Mucosa of descending colon (tissue), 3 donors: ENCODE measurements at regions not wholly inside any gene's neighbourhood (a gene's known extent, or its start where the extent isn't known, plus 50 kb on each side); places are given as distances from the start of the nearest gene placed in this dataset.

Experiments used
- ATAC-seq: fragments of 200-7000 bp; cut with Tn5 transposase; one replicate; pipeline ENCODE4 v1.9.1; 2020; ENCODE audit warnings: mild to moderate bottlenecking, moderate library complexity
- DNase-seq, 3 donors: peaks; one replicate each; pipeline ENCODE4 v3.0.0-alpha.2; 2020
- H3K36me3 ChIP-seq: fragments of 200-600 bp; one replicate; pipeline ENCODE4 v1.8.0; 2021; ENCODE audit warnings: low read depth, mild to moderate bottlenecking
- H3K4me1 ChIP-seq: fragments of 200-600 bp; one replicate; pipeline ENCODE4 v1.8.0; 2021; ENCODE audit warnings: low read depth, mild to moderate bottlenecking
- H3K4me3 ChIP-seq: fragments of 200-600 bp; one replicate; pipeline ENCODE4 v1.8.0; 2021; ENCODE audit warnings: mild to moderate bottlenecking
- H3K9me3 ChIP-seq: fragments of 200-600 bp; one replicate; pipeline ENCODE4 v1.8.0; 2021; ENCODE audit warnings: mild to moderate bottlenecking
- CTCF ChIP-seq: fragments of 200-600 bp; IDR thresholded peaks from one replicate; pipeline ENCODE4 v1.8.0; 2022; ENCODE audit warnings: antibody characterized with exemption, mild to moderate bottlenecking
- intact Hi-C, 2 donors: fragments of 100-400 bp; cut with DNase I in 1 of 2; cut with micrococcal nuclease in 1 of 2; formaldehyde crosslinking; loops; one replicate each; pipeline versions ENCODE4 v1.11.0 to v1.11.1; 2022; cut with DNase I, micrococcal nuclease
- donor health status: DM: no; HTN: no; CAD: no; lungs with moderate emphysema.
- donor health status: DM: no; HTN: no; CAD: no.
- donor health status: DM: no; HTN: yes; CAD: no.

DNA sequence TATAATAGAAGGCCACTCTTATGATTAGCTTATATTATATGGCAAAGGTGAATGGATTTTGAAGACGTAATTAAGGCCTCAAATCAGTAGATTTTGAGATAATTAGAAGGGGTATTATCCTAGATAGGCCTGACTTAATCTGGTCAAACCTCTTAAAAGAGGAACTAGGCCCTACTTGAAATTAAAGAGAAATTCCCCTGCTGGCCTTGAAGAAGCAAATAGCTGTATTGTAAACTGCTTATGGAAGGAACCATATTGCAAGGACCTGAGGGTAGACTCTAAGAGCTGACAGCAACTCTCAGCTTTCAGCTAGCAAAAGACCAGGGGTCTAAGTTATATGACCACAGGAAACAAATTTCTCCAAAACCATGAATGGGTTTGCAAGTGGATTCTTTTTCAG lies 219.0 kb upstream of the ONECUT1 start:
- H3K4me3 ChIP-seq = no peak overlapping the region
- DNase-seq = no peak
- ATAC-seq = no peak
- no peaks in the 10 kb centered on the region for H3K9me3 ChIP-seq
- intact Hi-C loops = no loop called here
- no peak for TF ChIP-seq CTCF
- no peaks in the 10 kb centered on the region for H3K36me3 ChIP-seq
- no peaks in the 10 kb centered on the region for H3K4me1 ChIP-seq

GRCh38 chr15:53000409-53000808 lies 210.3 kb upstream of the ONECUT1 start:
- Histone ChIP-seq H3K4me1 (no peaks in the 10 kb centered on the region), H3K4me3 (no peak overlapping the region), H3K36me3 (no peaks in the 10 kb centered on the region), H3K9me3 (no peaks in the 10 kb centered on the region)
- ATAC-seq (no peak), DNase-seq (no peak)
- intact Hi-C loops = no loop called here
- no peak for TF ChIP-seq CTCF

- ATAC-seq (no peak), DNase-seq (no peak)
- Histone ChIP-seq H3K9me3 (peaks cover 2% of the 10 kb centered on the region), H3K4me1 (no peaks in the 10 kb centered on the region), H3K4me3 (no peak overlapping the region), H3K36me3 (no peaks in the 10 kb centered on the region)
- intact Hi-C loops = no loop called here
- TF ChIP-seq CTCF = no peak
Measured at GRCh38 chr15:52997123-52997522, 207.0 kb upstream of the ONECUT1 start.

GRCh38 chr15:52994290-52994689 lies 204.2 kb upstream of the ONECUT1 start:
- Histone ChIP-seq H3K4me1 (no peaks in the 10 kb centered on the region), H3K36me3 (no peaks in the 10 kb centered on the region), H3K9me3 (peaks cover 2% of the 10 kb centered on the region), H3K4me3 (no peak overlapping the region)
- DNase-seq (no peak), ATAC-seq (no peak)
- no peak for TF ChIP-seq CTCF
- intact Hi-C loops = no loop called here

DNA sequence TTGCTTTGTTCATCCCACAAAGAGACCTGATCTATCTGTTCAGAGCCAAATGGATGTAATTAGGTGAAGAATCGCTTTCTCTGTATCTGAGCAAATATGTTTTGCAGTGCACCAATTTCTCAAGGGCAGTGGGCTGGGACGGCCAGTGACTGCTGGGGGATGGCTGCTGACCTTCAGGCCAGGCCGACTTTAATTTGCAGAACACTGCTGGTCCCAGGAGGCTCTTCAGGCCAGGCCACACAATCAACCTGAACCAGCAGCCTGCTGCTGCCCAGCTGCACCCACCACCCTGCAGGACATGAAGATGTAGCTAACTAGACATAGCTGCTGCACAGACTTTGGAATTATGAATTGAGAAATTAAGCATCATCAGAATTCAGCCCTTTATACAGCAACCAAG lies 194.4 kb upstream of the ONECUT1 start:
- TF ChIP-seq CTCF = no peak
- Histone ChIP-seq H3K4me1 (no peaks in the 10 kb centered on the region), H3K4me3 (no peak overlapping the region), H3K36me3 (no peaks in the 10 kb centered on the region), H3K9me3 (no peaks in the 10 kb centered on the region)
- intact Hi-C loops = no loop called here
- DNase-seq (no peak), ATAC-seq (no peak)

DNA sequence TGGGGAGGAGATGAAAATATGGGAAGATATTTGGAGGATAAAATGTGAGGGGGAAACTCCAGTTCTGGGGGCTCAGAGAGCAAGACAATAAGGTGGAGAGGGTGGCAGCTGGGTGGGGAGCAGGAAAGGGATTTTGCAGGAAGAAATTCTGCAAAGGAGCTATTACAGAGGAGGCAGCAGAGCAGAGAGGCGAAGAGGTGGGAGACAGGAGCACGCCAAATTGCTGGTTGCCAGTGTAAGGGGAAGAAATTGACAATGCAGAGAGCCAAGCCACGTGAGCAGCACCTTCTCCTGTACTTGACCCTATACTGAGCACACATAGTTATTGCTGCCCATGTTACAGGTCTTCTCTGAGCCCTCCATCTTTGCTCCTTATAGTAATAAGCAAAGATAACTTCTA lies 190.3 kb upstream of the ONECUT1 start:
- intact Hi-C loops = no loop called here
- no peak for TF ChIP-seq CTCF

More for the DNA sequence above, 190.3 kb upstream of the ONECUT1 start:
- Histone ChIP-seq H3K36me3 (no peaks in the 10 kb centered on the region), H3K4me1 (no peaks in the 10 kb centered on the region), H3K4me3 (no peak overlapping the region), H3K9me3 (no peaks in the 10 kb centered on the region)
- ATAC-seq (no peak), DNase-seq (no peak)
